ENCODE measurements at regions not wholly inside any gene's neighbourhood (a gene's known extent, or its start where the extent isn't known, plus 50 kb on each side); places are given as distances from the start of the nearest gene placed in this dataset.

- no peak for DNase-seq (ENCODE audit: low spot score)
Observed at GRCh38 chr7:20945451-20945850, 158.8 kb upstream of the SP8 start.

DNA sequence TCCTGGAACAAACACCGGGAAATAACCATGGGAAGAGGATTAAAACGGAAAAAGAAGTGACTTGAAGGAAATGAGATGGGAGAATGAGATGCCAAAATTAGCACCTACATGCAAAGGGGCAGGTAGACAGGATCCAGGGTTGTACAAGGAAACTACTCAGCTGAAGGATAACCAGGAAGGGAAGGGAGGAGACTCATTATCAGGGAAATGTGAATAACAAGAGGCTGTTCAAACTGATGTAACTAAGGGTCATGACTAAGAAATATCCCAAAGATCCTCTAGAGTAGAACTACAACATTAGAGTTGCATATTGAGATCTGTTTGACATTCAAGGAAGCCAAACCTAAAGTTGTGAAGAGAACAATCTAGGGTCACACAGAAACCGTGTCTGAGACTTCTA is 166.2 kb upstream of the SP8 start:
- DNase-seq (ENCODE audit: low spot score), result no peak

DNA sequence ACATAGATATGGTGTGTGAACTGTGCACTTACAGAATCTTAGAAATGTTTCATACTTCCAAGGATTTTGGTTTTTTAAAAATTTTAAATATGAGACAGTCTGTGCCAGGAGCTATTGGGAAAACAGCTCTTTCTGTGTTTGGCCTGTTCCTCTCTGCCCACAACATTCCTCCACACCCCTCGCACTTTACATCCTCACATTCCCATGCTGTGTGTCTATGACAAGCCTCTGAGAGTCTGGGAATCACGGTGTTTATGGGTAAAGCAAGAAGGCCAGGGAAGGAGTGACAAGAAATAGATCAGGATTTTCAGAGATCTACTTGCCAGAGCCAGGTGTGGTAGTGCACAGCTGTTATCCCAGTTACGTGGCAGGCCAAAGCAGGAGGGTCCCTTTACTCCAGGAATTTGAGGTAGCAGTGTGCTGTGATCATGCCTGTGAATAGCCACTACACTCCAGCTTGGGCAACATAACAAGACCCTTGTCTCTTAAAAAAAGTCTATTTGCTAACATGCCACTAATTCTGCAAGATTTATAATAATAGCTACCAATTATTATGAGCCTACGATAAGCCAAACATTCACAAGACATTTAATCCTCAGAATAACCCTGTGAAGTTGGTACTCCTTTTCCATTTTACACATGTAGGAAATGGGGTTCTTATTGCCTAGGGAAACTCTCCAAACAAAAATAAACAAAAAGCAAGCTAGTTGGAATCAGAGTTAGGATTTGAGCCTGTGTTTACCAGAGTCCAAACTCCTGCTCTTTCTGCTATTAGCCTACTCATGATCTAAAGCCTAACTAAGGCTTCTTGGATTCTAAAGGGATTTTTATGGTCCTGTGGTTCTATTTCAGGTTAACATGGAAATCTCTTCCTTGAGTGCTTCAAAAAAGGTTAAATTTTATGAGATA is 168.3 kb upstream of the SP8 start:
- no peak for DNase-seq (ENCODE audit: low spot score)

GRCh38 chr7:20958572-20958971 is 171.9 kb upstream of the SP8 start:
- no peak for DNase-seq (ENCODE audit: low spot score)

- DNase-seq (ENCODE audit: low spot score), result no peak
Observed at GRCh38 chr7:20959281-20959680, 172.6 kb upstream of the SP8 start.

DNA sequence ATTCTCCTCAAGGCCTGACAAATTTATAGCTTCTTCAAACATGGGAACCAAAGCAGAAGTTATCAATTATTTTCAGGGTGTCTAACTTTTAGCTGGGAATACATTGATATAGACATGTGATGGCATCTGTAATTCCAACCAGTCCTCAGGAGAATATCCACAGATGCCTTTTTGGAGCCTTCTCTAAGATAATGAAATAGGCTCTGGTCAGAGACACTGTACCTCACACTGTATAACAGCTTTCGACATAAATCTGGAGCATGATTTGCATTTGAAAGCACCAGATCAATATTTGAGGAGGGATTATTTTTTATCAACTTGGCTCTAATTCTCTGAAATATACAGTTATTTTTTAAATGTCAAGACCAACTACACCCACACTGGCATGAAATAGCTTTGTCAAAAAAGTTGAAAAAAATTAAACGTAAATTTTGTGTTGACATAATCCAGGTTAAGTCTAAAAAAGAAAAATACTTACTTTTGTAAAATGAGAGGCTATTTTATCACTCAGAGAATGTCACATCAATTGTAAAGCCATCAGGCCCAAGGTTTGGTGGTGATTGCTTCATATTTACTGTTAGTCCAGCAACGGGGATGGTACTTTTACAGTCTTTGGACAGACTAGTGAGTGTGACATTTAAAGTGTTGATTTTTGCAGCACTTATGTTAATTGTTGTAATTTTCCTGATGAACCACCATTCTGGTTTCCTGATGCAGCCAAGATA is 177.0 kb upstream of the SP8 start:
- DNase-seq (ENCODE audit: low spot score), result no peak

- no peak for DNase-seq (ENCODE audit: low spot score)
Observed at GRCh38 chr7:20964281-20964918, 177.7 kb upstream of the SP8 start.

DNA sequence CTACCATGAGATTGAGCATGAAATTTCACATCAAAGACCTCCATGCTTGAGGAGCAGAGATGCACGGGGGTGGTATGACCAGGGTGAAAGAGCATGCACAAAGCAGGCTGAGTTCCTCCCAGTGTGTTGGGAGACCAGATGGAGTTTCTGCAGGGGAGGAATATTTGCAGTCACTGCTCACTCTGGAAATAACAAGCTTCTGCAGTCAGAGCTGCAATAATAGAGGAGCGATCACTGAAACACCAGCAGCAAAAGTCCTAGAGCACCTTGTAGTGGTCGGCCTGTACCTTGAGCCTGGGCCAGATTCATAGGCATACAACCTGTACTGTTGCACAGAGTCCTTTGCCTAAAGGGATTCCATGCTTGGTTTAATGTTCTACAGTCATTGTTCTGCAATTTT is 184.5 kb upstream of the SP8 start:
- no peak for DNase-seq (ENCODE audit: low spot score)

DNA sequence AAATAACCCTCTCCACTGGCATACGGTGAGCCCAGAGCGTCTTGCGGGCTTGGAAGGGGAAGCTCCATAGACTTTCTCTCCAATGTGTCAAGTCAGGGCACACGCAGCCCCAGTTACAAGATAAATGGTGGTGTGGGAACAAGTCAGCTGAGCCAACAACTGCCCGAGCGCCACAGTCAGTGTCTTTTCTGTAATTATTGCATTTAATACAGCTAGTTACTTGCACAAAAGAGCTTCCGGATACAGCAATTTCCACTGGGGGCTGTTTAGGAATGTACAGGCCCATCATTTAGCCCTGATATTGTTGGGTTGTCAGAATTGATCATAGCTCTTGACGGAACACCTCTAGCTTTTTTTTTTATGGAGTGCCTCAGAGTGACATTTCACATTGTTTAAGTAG is 193.5 kb upstream of the SP8 start:
- DNase-seq (ENCODE audit: low spot score), result no peak

DNA sequence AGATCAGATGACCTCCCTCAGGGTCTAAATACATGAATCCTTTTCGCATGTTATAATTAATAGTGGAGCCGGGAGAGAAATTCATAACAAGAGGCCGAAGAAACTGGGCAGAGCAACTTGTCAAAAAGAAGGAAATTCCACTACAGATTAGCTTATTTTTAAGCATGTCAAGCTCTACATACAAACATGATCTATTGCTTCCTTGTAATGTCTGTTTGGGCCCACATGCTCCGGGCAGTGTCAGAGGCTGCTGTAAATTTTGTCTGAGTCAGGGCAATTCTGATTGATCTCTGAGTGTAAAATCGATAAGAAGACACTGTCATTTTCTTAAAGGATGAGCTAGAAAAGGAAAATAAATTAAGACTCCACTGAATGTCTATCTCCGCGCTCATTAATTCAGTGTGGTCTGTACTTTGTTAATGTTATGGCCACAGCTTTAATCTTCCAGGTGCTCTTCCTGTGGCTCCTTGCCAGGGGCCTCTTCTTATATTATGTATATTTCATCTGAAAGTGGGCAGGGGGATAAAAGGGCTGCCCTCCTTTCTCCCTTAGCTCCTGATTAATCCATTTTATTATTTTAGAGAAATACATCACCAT is 194.1 kb upstream of the SP8 start:
- no peak for DNase-seq (ENCODE audit: low spot score)

- no peak for DNase-seq (ENCODE audit: low spot score)
Observed at GRCh38 chr7:20988340-20988739, 201.7 kb upstream of the SP8 start.

DNA sequence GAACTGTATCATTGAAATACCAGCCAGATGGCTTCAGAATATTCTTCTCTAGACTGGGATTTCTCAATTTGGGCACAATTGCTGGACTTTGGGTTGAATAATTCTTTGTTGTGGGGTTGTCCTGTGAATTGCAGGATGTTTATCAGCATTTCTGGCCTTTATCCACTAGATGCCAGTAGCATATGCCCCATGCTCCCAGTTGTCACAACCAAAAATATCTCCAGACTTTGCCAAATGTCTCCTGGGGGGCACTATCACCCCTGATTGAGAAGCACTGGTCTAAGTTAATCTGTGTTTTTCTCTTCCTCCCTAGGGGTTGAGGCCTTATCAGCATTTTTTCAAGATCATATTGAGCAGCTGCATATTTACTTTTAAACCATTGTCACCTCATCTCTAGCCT is 204.9 kb upstream of the SP8 start:
- no peak for DNase-seq (ENCODE audit: low spot score)

DNA sequence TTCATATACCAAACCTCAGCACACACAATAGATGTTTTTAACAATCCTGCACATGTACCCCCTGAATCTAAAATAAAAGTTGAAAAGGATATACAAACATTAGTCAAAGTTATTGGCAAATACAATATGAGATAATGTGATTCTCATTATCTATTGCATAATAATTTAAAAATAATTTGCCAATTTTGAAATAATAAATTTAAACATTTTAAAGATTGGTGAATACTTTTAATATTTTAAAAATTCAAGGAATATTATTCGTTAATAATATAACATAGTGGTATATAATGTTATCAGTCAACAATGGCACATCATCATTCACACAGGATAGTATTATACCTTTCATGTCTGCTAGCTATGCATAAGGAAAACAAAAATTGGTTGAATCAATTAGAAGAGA is 207.0 kb upstream of the SP8 start:
- DNase-seq (ENCODE audit: low spot score), result no peak

DNA sequence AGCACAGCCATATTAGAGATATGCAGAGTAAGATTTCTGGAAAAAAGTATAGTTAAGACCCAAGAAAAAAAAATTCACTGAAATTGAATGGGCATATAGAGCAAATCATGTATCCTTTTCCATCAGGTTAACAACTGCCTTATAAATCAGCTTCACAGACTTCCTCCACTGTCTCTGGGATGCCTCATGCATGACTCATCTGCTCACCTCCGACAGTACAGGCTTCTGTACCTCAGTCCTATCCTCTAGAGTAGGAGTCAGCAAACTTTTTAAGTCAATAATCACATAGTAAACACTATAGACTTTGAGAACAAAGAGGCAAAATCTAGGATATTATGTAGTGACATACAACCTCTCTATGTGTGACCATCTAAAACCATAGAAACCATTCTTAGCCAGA is 211.6 kb upstream of the SP8 start:
- DNase-seq (ENCODE audit: low spot score), result no peak

GRCh38 chr7:21011153-21011552 is 224.5 kb upstream of the SP8 start:
- DNase-seq (ENCODE audit: low spot score), result no peak

DNA sequence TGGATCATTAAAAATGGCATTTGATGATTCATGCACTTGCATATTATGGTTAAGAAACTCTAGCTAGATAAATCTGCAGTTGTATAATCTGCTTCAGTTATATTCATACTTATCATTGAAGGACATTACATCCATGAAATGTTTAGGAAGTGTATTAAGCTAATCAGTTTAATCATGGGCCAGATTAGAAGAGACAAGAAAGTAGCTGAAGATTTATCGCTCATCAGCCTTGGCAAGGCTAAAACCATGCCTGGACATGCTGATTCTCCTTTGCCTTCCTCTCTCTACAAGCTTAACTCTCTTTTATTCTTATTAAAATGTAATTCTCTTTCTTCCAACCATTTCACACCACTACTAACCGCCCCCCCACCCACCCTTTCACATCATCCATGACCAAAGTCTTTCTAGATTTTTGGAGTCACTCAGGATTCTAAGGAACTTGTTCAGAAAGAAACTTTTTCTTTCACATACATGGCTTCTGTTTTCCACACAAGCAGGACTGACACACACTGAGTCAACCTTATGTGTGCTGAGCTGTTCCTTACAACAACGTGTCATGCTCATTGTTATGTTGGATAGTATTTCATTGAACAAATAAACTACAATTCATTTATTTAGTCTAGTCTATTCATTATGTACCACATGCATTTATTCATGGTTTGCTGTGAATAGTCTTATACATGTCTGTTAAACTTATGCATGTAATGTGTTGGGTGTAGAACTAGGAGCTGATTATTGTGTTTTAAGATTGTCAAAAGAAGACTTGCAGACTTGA is 227.3 kb upstream of the SP8 start:
- DNase-seq (ENCODE audit: low spot score), result no peak

- no peak for DNase-seq (ENCODE audit: low spot score)
Observed at GRCh38 chr7:21020667-21021066, 234.0 kb upstream of the SP8 start.

DNA sequence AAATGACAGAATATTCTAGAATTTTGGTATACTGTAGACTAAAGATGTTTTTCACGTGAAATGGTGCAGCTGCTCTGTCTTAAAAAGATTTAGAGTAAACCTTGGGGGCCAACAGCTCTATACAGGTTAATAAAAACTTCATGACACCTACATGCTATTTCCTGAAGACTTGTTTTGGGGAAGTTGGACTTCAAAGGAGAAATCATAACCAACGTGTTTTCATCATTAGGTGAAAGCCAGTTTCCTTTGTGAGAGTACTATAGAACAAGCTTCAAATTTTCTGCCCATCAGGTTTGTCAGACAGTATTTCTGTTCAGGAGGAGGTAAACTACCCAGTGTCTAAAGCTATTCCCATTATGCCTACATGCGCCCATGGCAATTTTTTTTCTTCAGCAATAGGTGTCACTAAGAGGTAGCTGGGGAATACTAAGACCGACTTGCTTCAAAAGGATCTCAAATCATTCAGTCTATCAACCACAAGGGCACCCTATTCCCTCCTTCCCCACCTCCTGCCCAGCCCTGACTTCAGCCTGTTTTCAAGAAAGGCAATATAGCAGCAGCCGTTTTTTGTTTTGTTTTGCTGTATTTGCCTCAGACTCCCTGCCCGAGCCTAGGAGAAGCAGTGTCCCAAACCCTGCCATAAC is 237.3 kb upstream of the SP8 start:
- DNase-seq (ENCODE audit: low spot score), result no peak

GRCh38 chr7:21024485-21024867 is 237.8 kb upstream of the SP8 start:
- no peak for DNase-seq (ENCODE audit: low spot score)

- no peak for DNase-seq (ENCODE audit: low spot score)
Observed at GRCh38 chr7:21028186-21028585, 241.5 kb upstream of the SP8 start.

GRCh38 chr7:21028599-21028998 is 241.9 kb upstream of the SP8 start:
- DNase-seq (ENCODE audit: low spot score), result no peak
